Ishikawa (cell line): ENCODE measurements at regions not wholly inside any gene's neighbourhood (a gene's known extent, or its start where the extent isn't known, plus 50 kb on each side); places are given as distances from the start of the nearest gene placed in this dataset.

Experiments
- CEBPB ChIP-seq: IDR thresholded peaks from 2 replicates; pipeline ENCODE4 v1.6.1; 2012
- CREB1 ChIP-seq: IDR thresholded peaks from 2 replicates; pipeline ENCODE4 v1.6.1; 2012; ENCODE audit warnings: low read depth
- EGR1 ChIP-seq: IDR thresholded peaks from 2 replicates; pipeline ENCODE4 v1.6.1; 2012
- EP300 ChIP-seq: IDR thresholded peaks from 2 replicates; pipeline ENCODE4 v1.6.1; 2012; ENCODE audit warnings: borderline replicate concordance
- FOXM1 ChIP-seq: IDR thresholded peaks from 2 replicates; pipeline ENCODE4 v1.6.1; 2012; ENCODE audit warnings: low read depth, borderline replicate concordance
- MAX ChIP-seq: IDR thresholded peaks from 2 replicates; pipeline ENCODE4 v1.6.1; 2012
- NFIC ChIP-seq: IDR thresholded peaks from 2 replicates; pipeline ENCODE4 v1.6.1; 2012
- RAD21 ChIP-seq: IDR thresholded peaks from 2 replicates; pipeline ENCODE4 v1.6.1; 2012; ENCODE audit warnings: low read depth
- REST ChIP-seq: IDR thresholded peaks from 2 replicates; pipeline ENCODE4 v1.6.1; 2012; ENCODE audit warnings: low read depth, mild to moderate bottlenecking
- TAF1 ChIP-seq: IDR thresholded peaks from 2 replicates; pipeline ENCODE4 v1.6.1; 2012; ENCODE audit warnings: low read depth, mild to moderate bottlenecking
- TCF12 ChIP-seq: IDR thresholded peaks from 2 replicates; pipeline ENCODE4 v1.6.1; 2012; ENCODE audit warnings: low read depth
- TEAD4 ChIP-seq: IDR thresholded peaks from 2 replicates; pipeline ENCODE4 v1.6.1; 2012
- USF1 ChIP-seq: IDR thresholded peaks from 2 replicates; pipeline ENCODE4 v1.6.1; 2012
- YY1 ChIP-seq: IDR thresholded peaks from 2 replicates; pipeline ENCODE4 v1.6.1; 2012; ENCODE audit warnings: low read depth
- ZBTB7A ChIP-seq: IDR thresholded peaks from 2 replicates; pipeline ENCODE4 v1.6.1; 2012; ENCODE audit warnings: low read depth

- TF ChIP-seq NFIC (no peak), TCF12 (no peak)
Measured at GRCh38 chr5:103467831-103468230, 94.8 kb downstream of the NUDT12 start.

GRCh38 chr5:103466495-103466894 lies 96.1 kb downstream of the NUDT12 start:
- TF ChIP-seq EP300 = no peak
- no peak for TF ChIP-seq NFIC
- TF ChIP-seq YY1 = no peak
- no peak for TF ChIP-seq CREB1
- TF ChIP-seq TAF1 = no peak
- no peak for TF ChIP-seq USF1
- no peak for TF ChIP-seq EGR1
- no peak for TF ChIP-seq ZBTB7A

GRCh38 chr5:103465891-103466290 lies 96.7 kb downstream of the NUDT12 start:
- TF ChIP-seq CREB1 (no peak), TEAD4 (no peak), EGR1 (no peak), TCF12 (no peak), YY1 (no peak), FOXM1 (no peak), USF1 (no peak), TAF1 (no peak), ZBTB7A (no peak), CEBPB (no peak), RAD21 (no peak), REST (no peak), NFIC (no peak), EP300 (no peak)

- TF ChIP-seq USF1 = no peak
- TF ChIP-seq CREB1 = no peak
- no peak for TF ChIP-seq ZBTB7A
- no peak for TF ChIP-seq REST
- TF ChIP-seq NFIC = no peak
- no peak for TF ChIP-seq TEAD4
- TF ChIP-seq FOXM1 = no peak
- TF ChIP-seq EP300 = no peak
- no peak; the same call in 1 of the 2 replicates for TF ChIP-seq RAD21
- TF ChIP-seq TCF12 = no peak
- no peak for TF ChIP-seq CEBPB
Measured at GRCh38 chr5:103464835-103465484, 97.6 kb downstream of the NUDT12 start.

GRCh38 chr5:103463261-103463660 lies 99.3 kb downstream of the NUDT12 start:
- no peak for TF ChIP-seq TEAD4
- TF ChIP-seq RAD21 = no peak
- TF ChIP-seq EP300 = no peak
- TF ChIP-seq NFIC = no peak
- no peak for TF ChIP-seq ZBTB7A
- no peak for TF ChIP-seq REST
- TF ChIP-seq CREB1 = no peak
- TF ChIP-seq FOXM1 = no peak
- TF ChIP-seq MAX = no peak
- no peak for TF ChIP-seq TCF12
- TF ChIP-seq TAF1 = no peak
- TF ChIP-seq YY1 = no peak
- no peak for TF ChIP-seq EGR1
- TF ChIP-seq USF1 = no peak
